CD4-positive, alpha-beta T cell treated with Interleukin-15 for 1 hour (primary cell): ENCODE measurements at regions not wholly inside any gene's neighbourhood (a gene's known extent, or its start where the extent isn't known, plus 50 kb on each side); places are given as distances from the start of the nearest gene placed in this dataset.
"Not testable (repeated sequence)": the region's sequence is repeated elsewhere in the genome, so short reads cannot be mapped to it uniquely, and the experiment has no call there.

Source experiments
- DNase-seq: peaks from one replicate; pipeline ENCODE4 v3.0.0-alpha.2; 2020

- DNase-seq: no peak
Measured at GRCh38 chr3:6062261-6063187, 798.4 kb upstream of the GRM7 start.

GRCh38 chr3:6066397-6066796, 794.5 kb upstream of the GRM7 start:
- DNase-seq: no peak

GRCh38 chr3:6066868-6067578, 793.9 kb upstream of the GRM7 start:
- not testable (repeated sequence) for DNase-seq

- DNase-seq: no peak
Measured at GRCh38 chr3:6074952-6075351, 786.0 kb upstream of the GRM7 start.

GRCh38 chr3:6078436-6078835, 782.5 kb upstream of the GRM7 start:
- DNase-seq: no peak

GRCh38 chr3:6079011-6079410, 781.9 kb upstream of the GRM7 start:
- no peak for DNase-seq

GRCh38 chr3:6079561-6080179, 781.2 kb upstream of the GRM7 start:
- no peak for DNase-seq

GRCh38 chr3:6088433-6088832, 772.5 kb upstream of the GRM7 start:
- no peak for DNase-seq

- DNase-seq: no peak
Measured at GRCh38 chr3:6089780-6090179, 771.1 kb upstream of the GRM7 start.

GRCh38 chr3:6091262-6091661, 769.7 kb upstream of the GRM7 start:
- DNase-seq: no peak

- no peak for DNase-seq
Measured at GRCh38 chr3:6095006-6095405, 765.9 kb upstream of the GRM7 start.

- no peak for DNase-seq
Measured at GRCh38 chr3:6097021-6097420, 763.9 kb upstream of the GRM7 start.

GRCh38 chr3:6097556-6097955, 763.4 kb upstream of the GRM7 start:
- no peak for DNase-seq

GRCh38 chr3:6098516-6099157, 762.3 kb upstream of the GRM7 start:
- DNase-seq: no peak

- DNase-seq: no peak
Measured at GRCh38 chr3:6099458-6100075, 761.3 kb upstream of the GRM7 start.

- DNase-seq: no peak
Measured at GRCh38 chr3:6105187-6105586, 755.7 kb upstream of the GRM7 start.

GRCh38 chr3:6108957-6109356, 752.0 kb upstream of the GRM7 start:
- no peak for DNase-seq

- DNase-seq: no peak
Measured at GRCh38 chr3:6110451-6110850, 750.5 kb upstream of the GRM7 start.

GRCh38 chr3:6112546-6112945, 748.4 kb upstream of the GRM7 start:
- no peak for DNase-seq

- DNase-seq: no peak
Measured at GRCh38 chr3:6113338-6113737, 747.6 kb upstream of the GRM7 start.

GRCh38 chr3:6119367-6119766, 741.5 kb upstream of the GRM7 start:
- no peak for DNase-seq

GRCh38 chr3:6120786-6121185, 740.1 kb upstream of the GRM7 start:
- DNase-seq: no peak

- DNase-seq: no peak
Measured at GRCh38 chr3:6124875-6125274, 736.0 kb upstream of the GRM7 start.
